DOHH2 (cell line): ENCODE measurements at regions not wholly inside any gene's neighbourhood (a gene's known extent, or its start where the extent isn't known, plus 50 kb on each side); places are given as distances from the start of the nearest gene placed in this dataset.

Source experiments
- H3F3A ChIP-seq: fragments of 200-600 bp; sonication (generic), shearing (Covaris generic); 2 replicates; pipeline ENCODE4 v1.6.0; 2016; ENCODE audit warnings: antibody characterized with exemption, mild to moderate bottlenecking; ENCODE audit not compliant: control insufficient read depth, insufficient read depth
- H3K27ac ChIP-seq: fragments of 200-600 bp; sonication (generic); 2 replicates; pipeline ENCODE4 v1.5.1; 2014; ENCODE audit warnings: low read depth, mild to moderate bottlenecking, low read length, moderate library complexity
- H3K27me3 ChIP-seq: fragments of 200-600 bp; sonication (generic); 2 replicates; pipeline ENCODE4 v1.6.1; 2014; ENCODE audit warnings: mild to moderate bottlenecking, low read length, mixed read lengths; ENCODE audit not compliant: control insufficient read depth
- H3K36me3 ChIP-seq: fragments of 200-600 bp; sonication (generic); 2 replicates; pipeline ENCODE4 v1.6.1; 2014; ENCODE audit warnings: mild to moderate bottlenecking, low read length, moderate library complexity, mixed read lengths; ENCODE audit not compliant: control insufficient read depth
- H3K4me1 ChIP-seq: fragments of 200-600 bp; sonication (generic); 2 replicates; pipeline ENCODE4 v1.6.1; 2014; ENCODE audit warnings: mild to moderate bottlenecking, low read length, mixed read lengths; ENCODE audit not compliant: control insufficient read depth
- H3K4me2 ChIP-seq: fragments of 200-600 bp; sonication (generic); 2 replicates; pipeline ENCODE4 v1.6.0; 2014; ENCODE audit warnings: mild to moderate bottlenecking, low read length, moderate library complexity
- H3K4me3 ChIP-seq: fragments of 200-600 bp; sonication (generic); 2 replicates; pipeline ENCODE4 v1.5.1; 2014; ENCODE audit warnings: mild to moderate bottlenecking, low read length, mixed read lengths
- H3K79me2 ChIP-seq: fragments of 200-600 bp; sonication (generic); 2 replicates; pipeline ENCODE4 v1.6.1; 2014; ENCODE audit warnings: mild to moderate bottlenecking, low read length, mixed read lengths; ENCODE audit not compliant: control insufficient read depth
- H3K9me2 ChIP-seq: fragments of 200-600 bp; sonication (generic); replicated peaks from 2 replicates; pipeline ENCODE4 v1.6.1; 2014; ENCODE audit warnings: mild to moderate bottlenecking, low read length, mixed read lengths; ENCODE audit not compliant: control insufficient read depth
- H3K9me3 ChIP-seq: fragments of 200-600 bp; sonication (generic); 2 replicates; pipeline ENCODE4 v1.6.1; 2014; ENCODE audit warnings: antibody characterized with exemption, low read length, mixed read lengths; ENCODE audit not compliant: control insufficient read depth, insufficient read depth
- H4K20me1 ChIP-seq: fragments of 200-600 bp; sonication (generic); 2 replicates; pipeline ENCODE4 v1.6.0; 2014; ENCODE audit warnings: low read depth, mild to moderate bottlenecking, antibody characterized with exemption, low read length, moderate library complexity; ENCODE audit not compliant: control insufficient read depth, insufficient read depth
- EZH2phosphoT487 ChIP-seq: fragments of 200-600 bp; sonication (generic); IDR thresholded peaks from 2 replicates; pipeline ENCODE4 v1.6.1; 2017; ENCODE audit warnings: borderline replicate concordance, mild to moderate bottlenecking, antibody characterized with exemption, low read length, moderate library complexity, mixed read lengths
- TF ChIP-seq, protein P1 (sequence below): fragments of 200-600 bp; sonication (generic); IDR thresholded peaks from one replicate; pipeline ENCODE4 v1.5.1; 2014; ENCODE audit warnings: antibody characterized with exemption, mild to moderate bottlenecking, low read depth, low read length; ENCODE audit not compliant: poor library complexity, severe bottlenecking

DNA sequence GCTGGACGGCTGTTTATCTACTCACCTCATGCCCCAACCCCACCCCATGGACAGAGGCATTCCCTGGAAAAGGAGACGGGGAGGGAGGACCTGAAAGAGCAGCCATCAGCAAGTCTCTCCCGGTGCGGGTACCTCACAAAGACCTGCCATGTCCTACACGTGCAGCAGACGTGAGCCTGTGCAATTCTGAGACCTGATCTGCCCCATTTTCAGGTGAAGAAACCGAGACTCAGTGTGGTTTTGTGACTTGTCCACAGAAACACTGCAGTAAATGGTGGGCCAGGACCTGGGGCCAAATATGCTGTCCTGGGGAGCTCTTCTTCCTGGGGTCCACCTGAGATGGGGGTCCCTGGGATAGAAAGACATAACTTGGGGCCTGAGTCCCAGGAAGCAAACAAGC, 137.0 kb upstream of the LINGO1 start:
- Histone ChIP-seq H3K27me3 (peaks cover 16% of the 10 kb centered on the region), H3K4me2 (no peak overlapping the region)
- TF ChIP-seq, protein P1, sequence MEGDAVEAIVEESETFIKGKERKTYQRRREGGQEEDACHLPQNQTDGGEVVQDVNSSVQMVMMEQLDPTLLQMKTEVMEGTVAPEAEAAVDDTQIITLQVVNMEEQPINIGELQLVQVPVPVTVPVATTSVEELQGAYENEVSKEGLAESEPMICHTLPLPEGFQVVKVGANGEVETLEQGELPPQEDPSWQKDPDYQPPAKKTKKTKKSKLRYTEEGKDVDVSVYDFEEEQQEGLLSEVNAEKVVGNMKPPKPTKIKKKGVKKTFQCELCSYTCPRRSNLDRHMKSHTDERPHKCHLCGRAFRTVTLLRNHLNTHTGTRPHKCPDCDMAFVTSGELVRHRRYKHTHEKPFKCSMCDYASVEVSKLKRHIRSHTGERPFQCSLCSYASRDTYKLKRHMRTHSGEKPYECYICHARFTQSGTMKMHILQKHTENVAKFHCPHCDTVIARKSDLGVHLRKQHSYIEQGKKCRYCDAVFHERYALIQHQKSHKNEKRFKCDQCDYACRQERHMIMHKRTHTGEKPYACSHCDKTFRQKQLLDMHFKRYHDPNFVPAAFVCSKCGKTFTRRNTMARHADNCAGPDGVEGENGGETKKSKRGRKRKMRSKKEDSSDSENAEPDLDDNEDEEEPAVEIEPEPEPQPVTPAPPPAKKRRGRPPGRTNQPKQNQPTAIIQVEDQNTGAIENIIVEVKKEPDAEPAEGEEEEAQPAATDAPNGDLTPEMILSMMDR, result no peak
- TF ChIP-seq EZH2phosphoT487, result no peak

DNA sequence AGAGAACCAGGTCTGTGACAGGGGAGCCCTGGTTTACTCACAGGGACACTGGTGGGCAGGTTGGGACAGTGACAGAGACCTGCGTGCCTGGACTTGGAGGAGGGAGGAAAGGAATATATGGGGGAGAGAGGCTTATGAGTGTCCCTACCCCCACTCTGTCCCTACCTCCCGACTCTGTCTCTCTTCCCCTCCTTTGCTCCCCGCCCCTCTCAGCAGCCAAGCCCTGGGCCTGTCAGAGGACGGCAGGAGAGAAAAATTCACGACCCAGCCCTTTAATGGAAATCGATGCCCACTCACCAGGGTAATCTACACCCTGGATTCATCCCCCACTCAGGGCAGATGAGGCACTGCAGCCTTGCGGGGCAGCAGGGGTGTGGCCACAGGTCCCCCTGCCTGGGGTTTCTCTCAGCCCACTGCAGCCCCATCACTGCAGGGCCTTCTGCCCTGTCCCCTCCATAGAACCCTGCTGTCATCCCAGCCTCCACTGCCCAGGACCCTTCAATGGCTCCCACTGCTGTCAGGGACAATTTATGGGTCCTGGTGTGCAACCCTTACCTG, 135.9 kb upstream of the LINGO1 start:
- Histone ChIP-seq H3K36me3 (no peaks in the 10 kb centered on the region), H3K9me2 (no peaks in the 10 kb centered on the region), H3F3A (no peaks in the 10 kb centered on the region), H3K4me1 (no peaks in the 10 kb centered on the region), H4K20me1 (no peaks in the 10 kb centered on the region), H3K27me3 (peaks cover 27% of the 10 kb centered on the region), H3K4me2 (no peak overlapping the region), H3K27ac (no peak overlapping the region), H3K9me3 (no peaks in the 10 kb centered on the region), H3K4me3 (no peak overlapping the region), H3K79me2 (no peaks in the 10 kb centered on the region)
- TF ChIP-seq, protein P1, result no peak
- no peak for TF ChIP-seq EZH2phosphoT487

More for the DNA sequence above, 137.0 kb upstream of the LINGO1 start:
- no peaks in the 10 kb centered on the region for H3K4me1 ChIP-seq
- H3K79me2 ChIP-seq, result no peaks in the 10 kb centered on the region
- no peak overlapping the region for H3K27ac ChIP-seq
- no peaks in the 10 kb centered on the region for H3K9me3 ChIP-seq
- H3K36me3 ChIP-seq, result no peaks in the 10 kb centered on the region
- H3F3A ChIP-seq, result no peaks in the 10 kb centered on the region
- H3K9me2 ChIP-seq, result no peaks in the 10 kb centered on the region
- no peak overlapping the region for H3K4me3 ChIP-seq
- H4K20me1 ChIP-seq, result no peaks in the 10 kb centered on the region

DNA sequence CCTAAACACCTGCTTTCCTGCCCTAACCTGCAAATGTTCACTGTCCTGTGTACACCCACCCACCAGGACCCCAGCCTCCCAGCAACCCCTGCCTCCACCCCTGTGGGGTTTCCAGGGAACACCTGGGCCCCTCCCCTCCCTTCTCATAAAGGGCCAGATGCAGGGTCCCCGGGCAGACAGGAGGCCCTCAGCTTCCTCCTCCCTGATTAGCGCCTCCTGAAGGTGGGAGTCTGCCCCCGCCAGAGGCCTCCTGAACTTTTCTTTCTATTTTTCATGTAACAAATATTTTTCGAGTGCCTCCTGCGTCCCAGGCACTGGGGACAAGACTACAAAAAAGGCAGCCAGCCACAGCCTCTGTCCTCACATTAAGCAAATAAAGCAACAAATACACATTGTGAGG, 135.4 kb upstream of the LINGO1 start:
- Histone ChIP-seq H3F3A (no peaks in the 10 kb centered on the region), H3K9me2 (no peaks in the 10 kb centered on the region), H4K20me1 (no peaks in the 10 kb centered on the region), H3K4me2 (no peak overlapping the region), H3K4me1 (no peaks in the 10 kb centered on the region), H3K9me3 (no peaks in the 10 kb centered on the region), H3K79me2 (no peaks in the 10 kb centered on the region), H3K36me3 (no peaks in the 10 kb centered on the region), H3K27ac (no peak overlapping the region), H3K27me3 (peaks cover 27% of the 10 kb centered on the region), H3K4me3 (no peak overlapping the region)
- TF ChIP-seq, protein P1, result no peak
- no peak for TF ChIP-seq EZH2phosphoT487
